Activated T-cell treated with anti-CD3 and anti-CD28 coated beads for 48 hours (primary cell): ENCODE measurements at regions not wholly inside any gene's neighbourhood (a gene's known extent, or its start where the extent isn't known, plus 50 kb on each side); places are given as distances from the start of the nearest gene placed in this dataset.

Experiments used
- DNase-seq: peaks from one replicate; pipeline ENCODE4 v3.0.0-alpha.2; 2020; ENCODE audit warnings: low read depth

DNA sequence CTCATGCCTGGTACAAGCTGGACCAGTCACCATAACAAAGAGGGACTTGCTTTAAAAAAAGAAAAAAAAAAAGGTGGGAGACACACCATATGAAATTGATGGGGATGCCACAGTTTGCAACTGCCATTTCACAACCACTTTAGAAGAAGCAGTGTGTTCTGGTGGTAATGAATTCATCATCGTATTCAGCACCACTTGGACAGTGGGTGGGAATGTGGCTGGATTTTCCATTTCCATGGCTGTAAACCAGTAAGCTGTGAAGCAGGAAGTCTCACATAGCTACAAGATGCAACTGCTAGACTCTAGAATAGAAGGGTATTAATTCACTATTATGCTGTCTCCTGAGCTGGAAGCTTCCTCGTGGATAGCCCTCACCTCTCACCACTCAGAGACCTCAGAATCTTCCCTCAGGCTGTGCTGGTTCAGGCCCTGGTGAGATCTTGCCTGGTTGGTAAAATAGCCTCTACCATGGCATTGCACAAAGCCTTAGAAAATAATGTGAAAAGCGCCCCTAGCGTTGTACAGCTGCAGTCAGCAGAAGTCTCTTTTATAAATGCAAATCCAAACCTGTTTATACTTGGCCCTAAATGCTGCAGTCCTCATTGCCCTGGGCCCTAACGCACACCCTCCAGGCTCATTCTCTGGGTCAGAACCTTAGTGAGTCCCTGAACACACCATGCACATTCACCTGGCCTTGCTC, 150.7 kb downstream of the KCTD15 start:
- no peak for DNase-seq

DNA sequence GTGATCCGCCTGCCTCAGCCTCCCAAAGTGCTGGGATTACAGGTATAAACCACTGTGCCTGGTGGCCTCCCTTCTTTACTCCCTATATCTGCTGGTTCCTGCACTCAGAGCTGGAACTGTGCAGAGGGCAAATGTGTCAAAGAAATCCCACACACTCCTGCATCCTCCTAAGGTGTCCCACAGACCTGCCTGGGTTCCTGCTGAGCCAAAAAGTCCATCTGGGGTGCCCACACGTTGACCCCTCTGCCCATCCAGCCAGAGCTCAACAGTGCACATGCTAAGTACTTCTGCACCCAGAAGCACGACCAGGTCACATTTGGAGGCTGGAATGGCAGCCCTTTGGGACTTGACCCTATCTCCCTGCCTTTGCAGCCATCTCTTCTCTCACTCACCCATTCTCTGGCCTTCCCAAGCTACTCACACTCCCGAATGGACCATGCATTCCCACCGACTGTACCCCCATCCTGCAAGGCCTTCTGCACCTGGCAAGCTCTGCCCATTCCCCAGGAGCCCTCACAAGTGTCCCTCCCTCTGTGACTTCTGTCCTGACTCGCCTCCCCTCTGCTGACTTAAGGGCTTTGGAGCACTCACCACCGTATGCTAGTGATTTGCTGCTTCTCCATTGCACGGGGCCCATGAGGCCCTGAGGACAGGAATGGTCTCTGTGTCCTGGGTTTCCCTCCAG, 152.1 kb downstream of the KCTD15 start:
- no peak for DNase-seq

DNA sequence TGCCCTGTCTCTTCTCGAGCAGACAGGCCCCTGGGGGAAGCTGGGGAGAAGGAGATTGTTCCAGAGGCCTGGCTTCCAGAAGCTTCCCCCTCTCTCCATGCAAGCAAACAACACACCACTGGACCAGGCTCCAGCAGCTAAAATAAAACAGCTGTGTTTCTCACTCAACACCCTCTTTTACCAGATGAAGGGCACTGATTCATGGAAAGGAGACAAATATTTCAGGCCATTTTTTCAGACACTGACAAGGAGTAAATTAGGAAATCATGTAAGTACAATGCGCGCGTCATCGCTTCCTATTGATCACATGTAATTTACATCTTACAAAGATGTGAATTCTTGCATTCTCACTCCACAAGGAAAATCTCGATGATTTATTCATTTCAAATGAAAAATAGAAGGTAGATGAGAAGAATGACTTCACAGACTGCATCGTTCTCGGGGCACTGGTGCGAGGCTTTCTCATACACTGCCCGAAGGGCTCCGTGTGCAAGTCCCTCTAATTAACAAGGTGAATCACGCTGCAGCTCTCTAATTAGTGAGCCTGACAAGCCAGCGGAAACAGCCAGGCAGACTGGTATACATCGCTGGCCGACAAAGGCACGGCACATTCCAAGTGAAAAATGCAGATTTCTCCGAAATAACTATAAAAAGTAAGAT, 153.6 kb downstream of the KCTD15 start:
- DNase-seq, result no peak

DNA sequence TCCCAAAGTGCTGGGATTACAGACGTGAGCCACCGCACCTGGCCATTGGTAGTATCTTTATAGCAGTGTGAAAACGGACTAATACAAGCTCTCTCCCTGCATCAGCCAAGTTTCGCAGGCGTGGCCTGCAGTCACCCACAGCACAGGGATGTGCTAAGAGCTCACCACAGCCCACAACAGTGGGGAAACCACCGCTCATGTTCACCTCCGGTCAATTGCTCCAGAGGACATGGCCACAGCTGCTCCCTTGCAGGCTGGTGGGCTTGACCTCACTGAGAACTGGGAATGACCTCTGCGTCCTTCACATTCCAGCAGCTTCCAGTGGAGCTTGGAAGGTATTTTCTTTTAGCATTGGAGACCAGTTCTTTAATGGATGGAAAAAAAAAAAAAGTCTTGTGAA, 156.4 kb downstream of the KCTD15 start:
- no peak for DNase-seq

DNA sequence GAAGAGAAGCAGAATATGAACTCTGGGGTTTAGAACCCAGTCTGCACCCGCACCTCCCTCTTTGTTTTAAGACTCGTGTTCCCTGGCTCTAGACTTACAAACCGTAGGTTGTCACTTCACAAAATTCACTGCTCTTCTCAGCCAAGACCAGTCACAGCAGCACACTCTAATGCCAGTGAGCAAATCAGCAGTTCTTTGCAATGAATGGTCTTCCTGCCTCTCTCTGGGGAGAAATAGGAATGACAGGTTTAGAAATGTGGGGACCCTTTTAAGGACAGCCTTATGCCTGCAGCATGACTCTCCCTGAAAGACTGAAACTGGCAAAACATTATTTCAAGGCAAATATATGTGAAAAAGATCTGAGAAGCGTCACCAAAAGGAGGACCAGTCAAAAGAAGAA, 156.9 kb downstream of the KCTD15 start:
- no peak for DNase-seq

- no peak for DNase-seq
These were observed 158.0 kb downstream of the KCTD15 start for GRCh38 chr19:33954686-33955085.

DNA sequence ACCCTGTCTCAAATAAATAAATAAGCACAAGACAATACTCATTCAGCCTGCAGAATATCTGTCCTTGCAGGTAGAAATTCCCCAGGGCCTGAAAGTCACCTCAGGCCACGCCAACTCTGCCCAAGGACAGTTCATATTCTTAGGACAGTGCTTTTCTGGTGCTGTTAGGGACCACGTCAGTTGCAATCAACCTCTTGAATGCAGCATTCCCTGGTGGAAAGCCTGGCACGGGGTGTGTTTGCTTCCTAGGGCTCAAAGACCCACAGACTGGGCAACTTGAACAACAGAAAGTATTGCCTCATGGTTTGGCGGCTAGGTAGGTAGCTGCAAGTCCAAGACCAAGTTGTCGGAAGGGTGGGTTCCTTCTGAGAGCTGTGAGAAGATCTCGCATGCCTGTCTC, 160.3 kb downstream of the KCTD15 start:
- DNase-seq, result no peak

GRCh38 chr19:33957804-33958203, 161.1 kb downstream of the KCTD15 start:
- DNase-seq, result no peak

- DNase-seq, result no peak
These were observed 163.9 kb downstream of the KCTD15 start for GRCh38 chr19:33960566-33960965.

GRCh38 chr19:33962161-33962560, 165.5 kb downstream of the KCTD15 start:
- no peak for DNase-seq

DNA sequence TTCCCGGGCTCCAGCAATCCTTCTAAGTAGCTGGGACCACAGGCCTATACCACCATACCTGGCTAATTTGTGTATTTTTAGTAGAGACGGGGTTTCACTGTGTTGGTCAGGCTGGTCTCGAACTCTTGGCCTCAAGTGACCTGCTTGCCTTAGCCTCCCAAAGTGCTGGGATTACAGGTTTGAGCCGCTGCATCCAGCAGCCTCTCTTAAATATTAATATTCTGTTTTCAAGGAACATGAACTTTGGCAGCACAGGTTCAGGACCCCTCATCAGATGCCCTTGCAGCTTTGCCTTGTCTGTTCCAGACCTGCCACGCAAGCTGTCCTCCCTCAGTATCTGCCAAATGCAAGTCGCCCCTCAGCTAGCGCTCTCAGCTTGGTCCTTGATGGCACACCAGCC, 166.8 kb downstream of the KCTD15 start:
- DNase-seq, result no peak

DNA sequence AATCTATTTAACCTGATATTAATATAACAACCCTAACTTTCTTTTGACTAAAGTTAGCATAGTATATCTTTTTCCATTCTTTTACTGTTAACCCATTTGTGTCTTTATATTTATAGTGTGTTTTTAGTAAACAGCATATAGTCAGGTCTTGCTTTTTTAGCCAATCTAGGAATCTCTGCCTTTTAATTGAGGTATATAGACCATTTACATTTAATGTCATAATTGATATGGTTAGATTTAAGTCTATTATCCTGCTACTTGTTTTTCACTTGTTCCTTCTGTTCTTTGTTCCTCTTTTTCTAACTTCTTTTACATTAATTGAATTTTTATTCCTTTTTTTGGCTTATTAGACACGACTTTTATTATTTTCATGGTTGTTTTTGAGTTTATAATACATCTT, 174.4 kb downstream of the KCTD15 start:
- DNase-seq, result no peak

- no peak for DNase-seq
These were observed 181.4 kb downstream of the KCTD15 start for GRCh38 chr19:33977756-33978685.

DNA sequence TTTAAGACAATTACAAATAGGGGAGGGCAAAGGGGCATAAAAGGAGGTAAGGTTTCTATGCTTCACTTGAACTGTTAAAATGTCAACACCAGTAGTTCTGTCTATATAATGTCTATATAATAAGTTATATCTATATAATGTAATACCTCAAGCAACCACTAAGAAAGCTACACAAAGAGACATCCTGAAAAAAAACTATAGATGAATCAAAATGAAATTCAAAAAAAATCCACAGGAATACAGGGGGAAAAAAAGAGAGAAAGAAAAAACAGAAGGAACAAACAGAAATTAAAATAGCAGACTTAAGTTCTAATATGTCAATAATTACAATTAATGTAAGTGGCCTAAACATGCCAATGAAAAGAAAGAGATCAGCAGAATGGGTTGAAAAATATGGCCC, 186.0 kb downstream of the KCTD15 start:
- DNase-seq, result no peak

- no peak for DNase-seq
These were observed 183.7 kb upstream of the LSM14A start for GRCh38 chr19:33988601-33989000.

DNA sequence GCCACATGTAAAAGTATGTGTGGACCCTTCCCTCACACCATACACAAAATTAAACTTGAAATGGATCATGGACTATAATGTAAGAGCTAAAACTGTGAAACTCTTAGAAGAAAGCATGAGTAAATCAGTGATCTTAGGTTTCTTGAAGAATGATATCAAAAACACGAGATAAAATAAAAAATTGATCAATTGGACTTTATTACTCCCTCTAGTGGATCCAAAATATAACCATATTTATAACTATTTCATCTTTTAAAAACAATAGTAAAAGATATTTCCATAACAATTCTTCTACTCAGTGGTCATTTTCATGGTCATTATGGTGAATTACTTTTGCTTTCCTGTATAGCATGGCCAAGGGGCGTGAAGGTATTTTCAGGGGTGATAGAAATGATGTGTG, 174.6 kb upstream of the LSM14A start:
- DNase-seq, result no peak

DNA sequence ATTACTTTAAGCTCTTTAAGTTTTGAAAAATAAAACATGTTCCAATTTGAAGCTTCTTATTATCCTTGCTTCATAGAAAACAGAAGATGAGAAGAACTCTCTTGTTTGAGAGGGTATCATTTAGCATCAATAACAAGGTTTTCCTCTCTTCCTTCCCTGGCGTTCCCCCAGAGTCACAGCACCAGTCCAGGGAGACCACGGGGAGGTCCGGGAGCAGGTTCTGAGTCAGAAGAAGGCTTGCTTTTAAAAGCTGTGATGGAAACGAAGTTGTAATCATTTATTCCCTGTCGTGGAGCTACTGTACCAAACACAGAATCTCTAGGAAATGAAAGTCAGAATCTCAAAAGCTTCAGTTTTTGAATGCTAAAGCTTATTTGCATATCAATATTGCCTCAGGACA, 174.0 kb upstream of the LSM14A start:
- DNase-seq, result no peak

DNA sequence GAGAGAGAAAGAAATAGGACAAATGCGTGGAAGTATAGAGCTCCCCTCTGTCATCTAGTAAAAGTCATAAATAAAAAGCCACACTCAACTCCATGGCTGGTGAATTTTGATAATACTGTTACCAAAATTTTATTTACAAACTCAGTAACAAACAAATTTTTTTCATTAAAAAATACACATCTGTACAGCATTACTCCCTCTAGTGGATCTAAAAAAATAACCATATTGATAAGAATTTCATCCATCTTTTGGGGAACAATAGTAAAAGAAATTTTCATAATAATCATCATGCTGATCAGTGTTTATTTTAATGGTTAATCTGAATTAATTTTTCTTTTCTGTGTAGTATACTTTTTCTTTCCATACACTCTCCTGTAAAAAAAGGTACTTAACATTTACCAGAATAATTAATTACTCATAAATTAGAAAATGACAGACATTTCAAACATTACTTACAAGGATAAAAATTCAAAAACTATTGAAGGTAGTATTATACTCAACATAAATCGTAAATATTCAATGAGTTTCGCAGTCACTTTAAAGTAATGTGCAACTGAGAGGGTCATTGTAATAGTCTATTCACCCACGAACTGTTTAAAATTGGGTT, 173.5 kb upstream of the LSM14A start:
- DNase-seq, result no peak

DNA sequence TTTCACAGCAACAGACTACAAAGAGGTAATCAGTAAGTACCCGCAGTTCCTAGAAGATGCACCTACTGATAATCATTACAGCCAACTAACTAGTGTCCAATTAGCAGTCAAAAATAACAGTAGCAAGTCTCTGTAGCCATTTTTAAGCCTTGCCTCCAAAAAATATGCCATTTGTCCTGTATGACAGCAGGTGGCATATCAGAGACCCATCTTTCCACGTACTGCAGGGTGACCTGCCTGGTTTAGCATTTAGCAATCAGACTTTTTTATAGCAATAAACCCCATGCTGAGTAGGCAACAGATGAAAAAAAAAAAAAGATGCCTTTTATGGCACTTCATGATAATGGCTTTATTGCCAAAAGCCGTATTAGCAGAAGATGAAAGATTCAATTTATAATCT, 155.3 kb upstream of the LSM14A start:
- DNase-seq, result no peak

DNA sequence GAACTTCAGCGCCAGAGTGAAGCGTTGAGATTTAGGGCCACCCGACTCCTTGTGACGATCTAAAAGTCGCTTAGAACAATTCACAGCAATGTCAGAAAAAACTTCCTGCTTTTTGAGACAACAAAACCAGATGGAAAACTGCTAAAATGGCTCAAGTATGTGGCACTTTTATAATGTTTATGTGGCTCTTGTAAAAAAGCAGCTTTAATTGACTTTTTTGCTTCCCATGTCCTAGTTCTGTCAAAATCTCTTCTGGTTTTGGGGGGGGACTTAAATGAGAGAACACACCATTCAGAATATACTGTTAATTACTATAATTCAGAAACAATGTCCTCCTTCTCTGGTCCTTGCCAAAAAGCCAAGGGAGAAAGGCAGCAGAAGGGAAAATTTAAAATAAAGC, 154.7 kb upstream of the LSM14A start:
- no peak for DNase-seq

GRCh38 chr19:34018546-34018945, 153.8 kb upstream of the LSM14A start:
- DNase-seq, result no peak

- DNase-seq, result no peak
These were observed 148.9 kb upstream of the LSM14A start for GRCh38 chr19:34023381-34023780.
